ENCODE measurements at regions not wholly inside any gene's neighbourhood (a gene's known extent, or its start where the extent isn't known, plus 50 kb on each side); places are given as distances from the start of the nearest gene placed in this dataset.

DNA sequence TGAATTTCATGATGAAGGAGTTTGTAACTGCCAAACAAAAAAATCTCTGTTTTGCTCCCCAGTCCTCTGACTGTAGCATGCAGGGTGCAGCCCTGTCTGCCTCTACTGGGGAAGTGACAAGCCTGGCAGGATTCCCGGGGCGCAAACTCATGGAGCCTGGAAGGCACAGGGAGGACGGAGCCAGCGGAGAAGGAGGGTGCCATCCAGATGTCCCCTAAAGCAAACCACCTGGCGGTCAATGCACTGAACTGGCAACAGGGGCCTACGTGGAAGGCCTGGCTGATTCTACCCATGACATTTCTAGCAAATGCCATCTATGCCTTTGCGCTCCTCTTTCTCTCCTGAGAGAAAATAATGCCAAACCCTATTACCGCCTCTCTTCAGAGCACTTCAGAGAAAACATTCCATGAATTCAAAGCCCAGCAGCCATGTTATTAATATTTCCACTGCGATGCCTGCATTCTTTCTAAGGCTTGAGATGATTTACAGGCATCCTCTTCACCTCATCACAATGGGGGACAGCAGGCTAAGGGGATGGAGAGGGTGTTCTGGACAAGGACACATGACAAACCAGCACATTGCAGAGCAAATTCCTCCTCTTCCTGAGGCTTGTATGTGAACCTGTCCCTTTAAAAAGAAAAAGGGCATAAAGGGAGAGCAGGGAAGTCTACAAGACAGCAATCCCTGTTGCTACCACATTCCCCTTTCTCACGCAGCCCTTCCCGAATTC lies 329.3 kb upstream of the NOCT start:
- no peak for DNase-seq

DNA sequence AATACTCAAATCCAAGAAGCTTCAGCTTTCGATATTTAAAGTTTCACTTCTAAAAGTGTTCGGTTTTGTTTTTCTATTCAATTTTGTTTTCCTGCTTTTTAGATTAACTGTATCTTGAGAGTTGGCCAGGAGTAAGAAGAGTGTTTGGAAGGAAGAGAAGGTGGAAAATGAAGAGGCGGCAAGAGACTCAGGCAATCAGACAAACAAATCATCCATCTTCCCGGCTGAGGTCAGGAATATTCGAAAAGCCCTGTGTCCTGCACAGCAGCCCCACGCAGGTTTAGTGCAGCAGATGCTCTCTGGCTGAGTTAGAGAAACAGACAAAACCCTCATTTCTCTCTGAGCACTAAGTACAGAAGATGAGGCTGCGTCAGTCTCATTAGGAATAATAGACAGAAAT lies 330.3 kb upstream of the NOCT start:
- DNase-seq, result no peak

DNA sequence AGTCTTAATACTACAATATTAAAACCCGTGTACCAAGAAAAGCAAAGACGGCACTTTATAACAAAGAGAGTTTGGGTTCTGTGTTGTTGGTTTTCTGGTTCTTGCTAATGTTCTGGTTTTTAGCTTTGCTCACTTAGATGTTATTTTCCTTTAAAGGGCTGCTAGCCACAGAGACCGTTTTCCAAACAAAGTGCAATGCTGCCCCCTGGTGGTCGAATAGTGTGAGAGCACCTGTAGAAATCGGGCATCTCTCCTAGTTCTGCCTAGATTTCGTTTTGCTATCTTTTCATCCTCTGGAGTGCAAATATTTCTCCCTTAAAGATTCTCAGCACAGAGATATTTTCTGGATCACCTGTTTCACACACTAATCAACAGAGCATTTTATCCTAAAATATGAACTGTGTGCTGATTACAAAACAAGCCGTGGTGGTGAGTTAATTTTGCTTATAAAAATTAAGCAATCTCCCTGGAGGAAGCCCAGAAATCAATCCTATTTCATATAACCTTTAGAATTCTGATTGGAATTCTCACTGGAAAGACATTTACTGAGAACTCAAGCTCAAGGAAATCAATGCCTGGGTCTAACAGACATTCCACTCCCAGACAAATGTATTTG lies 334.5 kb upstream of the NOCT start:
- peak; percentile 56 for DNase-seq

DNA sequence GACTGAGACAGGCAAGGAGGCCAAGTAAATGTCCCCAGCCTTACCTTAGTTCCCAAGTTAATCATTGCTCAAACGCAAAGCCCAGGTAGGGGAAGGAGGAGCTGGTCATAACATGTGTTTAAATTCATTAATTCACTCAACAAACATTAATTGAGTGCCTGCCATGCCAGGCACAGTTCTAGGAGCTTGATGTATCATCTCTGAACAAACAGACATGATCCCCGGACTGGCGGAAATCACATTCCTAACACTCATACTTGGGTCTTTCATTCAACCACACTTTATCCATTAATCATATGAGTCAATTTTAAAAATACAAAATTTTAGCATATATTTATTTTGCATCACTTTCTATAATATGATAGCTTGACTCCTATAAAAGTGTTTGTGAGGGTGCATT lies 335.3 kb upstream of the NOCT start:
- no peak for DNase-seq

DNA sequence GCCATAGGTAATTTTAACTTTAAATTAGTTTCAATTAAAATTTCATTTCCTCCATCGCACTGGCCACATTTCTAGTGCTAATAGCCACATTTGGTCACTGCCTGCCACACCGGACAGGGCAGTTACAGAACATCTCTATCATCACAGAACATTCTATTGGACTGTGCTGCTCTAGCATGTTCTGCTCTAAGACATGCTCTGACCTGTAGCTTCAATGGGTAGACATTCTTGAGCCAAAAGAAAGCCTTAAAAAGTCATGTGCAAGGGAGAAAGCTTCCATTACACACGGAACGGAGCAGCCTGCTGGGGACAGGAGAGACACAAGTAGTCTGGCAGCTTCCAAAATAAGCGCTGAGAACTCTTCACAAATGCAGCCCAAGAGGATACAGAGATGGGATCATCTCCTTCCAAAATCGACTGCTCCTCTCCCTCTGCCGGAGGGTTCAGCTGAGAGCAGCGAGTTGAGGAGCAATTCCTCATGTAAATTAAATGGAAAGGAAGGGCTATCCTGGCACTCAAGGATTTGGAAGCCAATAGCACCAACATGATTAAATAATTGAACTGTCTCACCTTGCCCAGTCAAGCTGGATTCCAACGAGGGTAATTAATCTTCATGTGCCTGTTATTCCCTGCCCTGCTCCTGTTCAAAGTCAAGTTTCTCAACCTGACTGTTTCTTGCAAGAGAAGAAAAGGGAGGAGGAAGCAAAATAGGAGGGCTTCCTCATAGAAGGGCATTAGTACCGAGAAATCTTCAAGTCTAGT lies 336.4 kb upstream of the NOCT start:
- no peak for DNase-seq

DNA sequence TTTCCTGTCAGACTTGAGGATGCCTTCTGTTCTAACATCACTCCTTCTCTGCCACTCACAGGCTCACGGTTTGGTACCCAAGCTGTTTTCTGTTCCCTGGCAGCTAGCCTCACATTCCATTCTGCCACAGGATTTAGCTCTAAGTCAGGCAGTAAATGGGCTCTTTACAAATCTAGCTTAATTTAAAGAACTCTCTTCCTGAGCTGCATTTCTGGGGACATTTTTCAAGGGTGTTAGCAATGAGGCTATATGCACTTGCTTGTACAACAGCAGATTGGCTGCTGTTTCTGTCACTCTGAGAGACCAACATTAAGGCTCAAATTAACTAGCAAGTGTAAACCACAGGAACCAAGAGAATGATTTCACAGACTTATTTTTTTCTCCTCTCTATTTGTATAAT lies 337.8 kb upstream of the NOCT start:
- no peak for DNase-seq

DNA sequence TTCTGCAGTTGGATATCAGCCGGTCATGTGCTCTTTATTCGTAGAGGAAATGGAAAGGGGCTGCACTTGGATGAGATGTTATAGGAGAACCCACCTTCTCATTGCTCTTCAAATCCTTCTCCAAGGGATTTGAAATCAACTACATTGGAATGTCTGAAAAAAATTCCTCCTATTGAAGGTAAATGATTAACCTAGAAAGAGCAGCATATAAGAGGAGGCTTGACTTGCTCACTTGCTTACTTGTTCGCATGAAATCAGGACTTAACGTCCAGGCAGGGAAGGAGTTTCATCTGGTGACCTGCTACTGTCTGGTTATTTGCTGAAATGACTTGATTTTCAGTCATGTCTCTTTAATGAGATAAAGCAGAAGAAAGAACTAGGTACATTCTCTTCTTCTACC lies 338.4 kb upstream of the NOCT start:
- no peak for DNase-seq

DNA sequence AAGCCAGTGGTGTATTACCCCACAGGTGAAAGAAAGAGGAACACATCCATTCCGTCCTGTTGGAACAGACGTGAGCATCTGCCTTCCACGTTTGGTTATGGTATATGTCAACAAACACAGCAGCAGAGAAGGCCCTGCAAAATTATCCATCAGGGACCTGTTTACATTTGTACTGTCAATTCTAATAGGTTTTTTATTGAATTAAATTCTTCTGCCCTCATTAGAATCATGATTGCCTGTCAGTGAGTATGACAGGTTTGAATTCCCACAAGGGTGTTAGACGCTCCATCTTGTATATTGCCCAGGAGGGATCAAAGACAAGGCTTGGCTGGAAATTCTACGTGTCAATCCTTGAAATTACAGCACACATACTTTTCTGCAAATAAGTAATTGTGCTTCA lies 339.9 kb upstream of the NOCT start:
- DNase-seq, result no peak

DNA sequence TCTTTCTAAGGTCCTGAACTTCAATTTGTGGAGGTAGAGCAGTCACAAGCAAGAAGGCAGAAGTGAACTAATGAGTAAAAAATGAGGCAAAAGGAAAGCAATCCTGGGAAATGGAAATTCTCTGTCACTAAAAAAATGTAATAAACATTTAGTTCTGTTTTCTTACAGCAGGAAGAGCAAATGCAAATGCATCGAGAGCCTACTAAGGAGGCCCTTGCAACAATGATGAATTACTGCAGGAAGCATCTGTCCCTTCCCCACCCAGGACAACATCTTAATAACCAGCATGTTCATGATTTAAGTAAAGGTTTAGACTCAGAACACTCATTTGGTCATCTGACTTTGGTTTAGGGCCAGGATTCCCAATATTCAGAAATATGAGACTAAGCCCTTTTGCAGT lies 341.4 kb upstream of the NOCT start:
- DNase-seq, result no peak

DNA sequence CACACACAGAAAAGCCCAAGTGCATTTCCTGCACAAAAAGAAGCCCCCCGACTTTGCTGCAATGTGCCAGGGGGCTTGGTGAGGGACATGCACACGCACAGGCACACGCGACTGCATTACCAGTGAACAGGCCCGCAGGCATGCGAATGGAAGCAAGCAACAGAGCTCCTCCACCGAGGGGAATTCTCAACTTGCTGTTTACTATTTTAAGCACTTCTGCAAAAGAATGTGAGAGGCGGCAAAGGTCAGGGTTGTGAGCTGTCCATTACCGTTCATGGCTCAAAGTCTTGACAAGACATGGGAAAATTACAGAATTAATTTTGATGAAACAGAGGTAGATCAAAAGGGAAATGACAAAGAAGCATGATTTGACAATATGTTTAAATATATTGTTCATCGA lies 342.5 kb upstream of the NOCT start:
- no peak for DNase-seq

DNA sequence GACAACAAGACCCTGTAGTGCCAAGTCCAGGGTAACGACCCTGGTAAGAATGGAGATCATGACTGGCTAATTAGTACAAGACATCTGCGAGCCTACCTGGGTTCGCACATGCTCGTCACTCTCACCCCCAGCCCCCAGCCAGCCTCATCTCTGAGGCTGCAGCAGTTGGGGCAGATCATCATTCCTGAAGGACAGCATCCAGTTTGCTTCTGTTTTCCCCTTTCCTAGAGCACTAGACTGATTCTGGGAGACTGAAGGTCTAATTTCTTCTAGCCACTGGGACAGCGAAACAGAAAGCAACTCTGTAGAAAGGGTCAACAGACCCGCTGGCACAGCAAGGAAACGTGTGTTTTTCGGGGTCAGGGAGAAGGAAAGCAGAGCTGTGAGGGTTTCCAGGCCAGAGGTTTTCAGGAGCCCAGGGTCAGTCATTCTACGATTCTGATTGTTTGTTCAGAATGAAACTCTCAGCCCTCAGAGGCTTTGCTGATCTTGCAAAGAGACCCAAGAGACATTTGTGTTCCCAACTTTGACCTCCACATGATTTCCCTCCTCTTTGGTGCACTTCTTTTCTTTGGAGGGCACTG lies 343.1 kb upstream of the NOCT start:
- DNase-seq, result no peak

DNA sequence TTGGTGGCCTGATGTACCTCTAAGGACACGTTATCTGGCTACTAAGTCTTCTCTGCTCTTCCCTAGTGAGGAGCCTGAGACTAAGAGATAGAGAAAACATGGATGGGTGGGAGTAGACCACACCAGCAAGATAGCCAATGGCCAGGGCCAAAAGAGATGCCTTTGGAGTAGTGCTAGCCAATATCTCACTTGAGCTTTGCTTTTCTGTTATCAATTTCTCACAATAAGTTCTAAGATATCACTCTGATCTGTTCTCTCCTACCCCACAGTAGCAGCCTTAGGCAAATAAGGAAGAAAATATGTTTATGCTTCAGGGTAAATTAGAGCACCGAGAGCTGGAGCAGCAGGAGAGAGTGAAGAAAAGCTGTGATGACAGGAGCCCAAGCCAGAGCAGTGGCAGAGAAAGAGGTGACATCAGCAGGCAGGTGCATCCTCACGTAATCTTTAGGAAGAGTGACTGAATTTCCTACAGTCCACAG lies 343.9 kb upstream of the NOCT start:
- DNase-seq, result no peak

DNA sequence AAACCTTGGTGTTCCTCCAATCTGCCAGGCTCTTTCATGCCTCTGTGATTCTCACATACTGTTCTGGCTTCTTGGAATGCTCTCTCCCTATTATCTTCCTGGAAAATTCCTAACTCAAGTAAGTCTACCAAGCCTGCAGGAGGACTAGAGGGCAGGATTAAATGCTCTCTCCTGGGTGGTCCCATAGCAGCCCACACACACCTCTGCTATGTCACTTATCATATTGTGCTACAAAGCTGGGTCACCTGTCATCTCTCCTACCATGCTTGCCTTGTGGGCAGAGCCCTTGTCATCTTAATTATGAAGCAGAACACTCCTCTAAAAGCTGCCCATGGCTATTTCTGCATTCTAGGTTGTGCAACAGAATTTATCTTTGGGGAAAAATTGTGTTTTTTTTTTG lies 344.5 kb upstream of the NOCT start:
- no peak for DNase-seq

DNA sequence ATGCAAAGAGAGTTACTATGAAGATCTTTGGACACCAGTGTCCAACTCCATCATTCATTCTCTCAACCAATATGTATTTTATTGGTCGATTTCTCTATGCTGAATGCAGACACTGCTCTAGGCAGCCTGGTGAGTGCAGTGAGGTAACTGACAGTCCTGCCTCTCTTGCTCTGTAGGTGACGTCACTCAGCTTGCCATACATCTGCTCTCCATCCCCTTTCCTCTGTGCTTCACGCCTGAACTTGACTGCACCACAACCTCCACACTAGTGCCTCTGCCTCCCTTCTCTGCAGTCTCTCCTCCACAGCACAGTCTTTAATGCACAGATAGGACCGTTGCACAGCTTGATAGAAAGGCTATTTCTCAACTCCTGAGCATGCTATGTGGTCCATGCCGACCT lies 344.9 kb upstream of the NOCT start:
- DNase-seq, result no peak

DNA sequence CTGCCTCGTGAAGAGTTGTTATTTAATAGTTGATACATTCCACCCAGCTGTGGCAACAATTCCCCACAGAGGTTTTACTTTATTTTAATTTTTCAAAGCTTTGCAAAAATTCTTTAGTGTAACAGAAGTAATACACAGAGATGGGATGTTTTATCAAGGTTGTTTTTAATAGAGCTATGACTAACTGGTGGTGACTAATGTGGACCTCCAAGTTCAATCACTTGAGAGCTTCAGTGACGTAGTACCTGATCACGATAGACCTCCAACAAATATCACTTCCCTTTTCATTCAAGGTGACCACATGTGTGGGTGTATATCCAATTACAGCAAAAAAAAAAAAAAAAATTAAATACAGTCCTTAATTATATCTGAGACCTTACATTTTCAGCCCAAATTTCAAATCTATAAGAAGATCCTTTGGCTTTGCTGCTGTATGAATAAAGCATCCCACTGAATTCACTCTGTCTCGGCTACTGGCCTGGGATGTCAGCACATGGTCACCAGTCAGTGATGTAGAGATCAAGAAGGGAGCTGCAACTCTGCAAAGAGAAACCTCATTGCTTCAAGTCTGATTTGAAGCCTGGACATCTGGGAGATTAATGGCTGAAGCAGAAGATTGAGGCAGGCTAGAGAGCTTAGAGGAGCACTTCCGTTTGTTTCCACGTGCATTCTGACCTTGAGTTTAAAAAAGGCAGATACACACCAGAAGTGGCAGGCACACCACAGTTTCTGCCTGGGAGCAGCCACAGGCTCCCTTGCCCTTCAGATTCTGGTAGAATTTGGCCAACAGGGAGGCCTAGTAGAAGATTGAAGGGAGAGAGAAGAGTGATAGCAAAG lies 345.9 kb upstream of the NOCT start:
- no peak for DNase-seq

DNA sequence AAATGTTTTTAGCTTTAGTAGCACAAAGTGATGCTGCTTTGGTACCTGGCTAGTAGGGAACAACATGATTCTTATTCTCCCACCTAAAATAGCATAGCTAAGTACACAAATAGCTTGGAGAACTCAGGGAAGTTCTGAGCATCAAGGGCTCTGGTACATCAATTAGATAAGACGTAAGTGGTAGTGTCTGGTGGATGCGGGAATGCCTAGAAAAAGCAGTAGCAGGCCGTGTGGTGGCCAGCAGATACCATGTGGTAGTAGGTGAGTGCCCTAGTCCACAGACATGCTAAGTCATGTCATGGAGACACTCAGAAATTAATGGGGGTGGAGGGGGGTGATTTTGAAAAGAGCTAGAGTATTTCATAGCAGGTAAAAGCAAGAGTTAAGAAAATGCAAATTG lies 347.3 kb upstream of the NOCT start:
- no peak for DNase-seq

DNA sequence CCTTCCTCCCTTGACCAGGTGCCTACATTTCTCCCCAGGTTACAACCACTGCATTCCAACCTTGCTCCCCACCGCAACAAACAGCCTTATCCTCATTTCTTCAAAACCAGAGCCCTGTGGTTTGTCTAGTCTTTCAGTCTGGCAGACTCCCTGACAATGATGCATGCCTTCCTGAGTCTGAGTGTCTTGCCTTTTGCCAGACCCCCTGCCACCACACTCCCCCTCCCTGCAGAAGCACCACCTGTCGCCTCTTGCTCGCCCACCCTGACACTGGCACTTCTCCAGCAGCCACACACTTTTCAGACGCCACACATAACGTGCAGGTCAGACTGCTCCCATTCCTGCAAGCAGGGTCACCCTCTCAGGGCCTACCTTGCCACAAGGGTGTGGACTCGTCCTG lies 349.2 kb upstream of the NOCT start:
- DNase-seq, result no peak

DNA sequence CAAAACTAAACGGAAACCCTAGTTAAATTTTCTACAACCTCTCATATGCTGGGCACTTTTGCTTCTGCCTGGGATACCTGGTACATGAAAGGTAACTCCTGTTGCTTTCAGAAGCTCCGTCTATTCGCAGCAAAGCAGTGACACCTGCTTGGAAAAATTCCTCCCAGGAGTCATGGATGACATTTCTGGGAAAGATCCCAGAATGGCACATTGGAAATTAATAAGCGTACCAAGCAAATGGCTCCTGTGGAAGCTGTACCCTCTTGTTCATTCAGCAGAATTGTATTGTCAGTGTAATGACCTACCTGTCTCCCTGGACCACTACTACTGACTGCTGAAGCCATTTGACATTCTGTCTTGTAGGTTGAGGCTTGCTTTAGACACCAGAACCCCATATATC lies 349.7 kb upstream of the NOCT start:
- no peak for DNase-seq

DNA sequence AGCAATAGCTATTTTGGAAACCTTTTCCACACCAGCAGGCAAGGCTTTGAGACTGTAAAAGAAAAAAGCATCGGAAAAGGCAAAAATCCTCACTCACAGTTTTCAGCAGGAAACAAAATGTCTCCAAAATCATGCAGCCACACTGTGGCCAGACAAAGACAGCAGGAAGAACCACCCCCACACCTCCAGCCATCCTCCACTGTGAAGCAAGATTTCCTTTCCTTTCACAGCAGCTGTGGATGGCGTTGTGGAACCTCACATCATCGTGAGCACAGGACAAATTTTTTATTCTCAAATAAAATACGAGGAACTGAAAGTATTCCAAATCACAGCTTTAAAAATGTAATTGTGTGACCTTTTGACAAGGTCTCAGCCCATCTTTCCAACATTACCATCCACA lies 351.7 kb upstream of the NOCT start:
- DNase-seq, result no peak

DNA sequence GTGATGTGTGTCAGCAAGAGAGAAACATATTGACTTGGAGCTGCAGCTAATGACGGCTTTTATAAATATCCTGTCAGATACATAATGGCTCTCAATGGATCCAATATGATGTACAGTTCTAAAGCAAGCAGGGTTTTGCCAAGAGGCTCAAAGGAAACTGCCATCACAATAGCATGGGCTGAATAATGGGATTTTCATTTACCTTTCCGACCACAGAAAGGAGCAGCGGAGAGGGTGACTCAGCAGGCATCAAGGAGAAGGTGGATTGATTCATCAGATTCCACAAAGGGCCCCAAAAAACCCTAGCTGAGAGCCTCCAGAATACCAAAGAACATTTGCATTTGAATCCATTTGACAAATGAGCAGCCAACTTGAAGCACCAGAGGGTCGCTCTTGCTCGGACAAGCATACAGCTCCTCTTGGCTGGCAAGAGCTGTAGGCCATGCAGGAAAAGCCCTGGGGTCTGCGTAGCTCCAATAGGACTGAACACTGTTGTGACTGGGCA lies 355.7 kb upstream of the NOCT start:
- no peak for DNase-seq

DNA sequence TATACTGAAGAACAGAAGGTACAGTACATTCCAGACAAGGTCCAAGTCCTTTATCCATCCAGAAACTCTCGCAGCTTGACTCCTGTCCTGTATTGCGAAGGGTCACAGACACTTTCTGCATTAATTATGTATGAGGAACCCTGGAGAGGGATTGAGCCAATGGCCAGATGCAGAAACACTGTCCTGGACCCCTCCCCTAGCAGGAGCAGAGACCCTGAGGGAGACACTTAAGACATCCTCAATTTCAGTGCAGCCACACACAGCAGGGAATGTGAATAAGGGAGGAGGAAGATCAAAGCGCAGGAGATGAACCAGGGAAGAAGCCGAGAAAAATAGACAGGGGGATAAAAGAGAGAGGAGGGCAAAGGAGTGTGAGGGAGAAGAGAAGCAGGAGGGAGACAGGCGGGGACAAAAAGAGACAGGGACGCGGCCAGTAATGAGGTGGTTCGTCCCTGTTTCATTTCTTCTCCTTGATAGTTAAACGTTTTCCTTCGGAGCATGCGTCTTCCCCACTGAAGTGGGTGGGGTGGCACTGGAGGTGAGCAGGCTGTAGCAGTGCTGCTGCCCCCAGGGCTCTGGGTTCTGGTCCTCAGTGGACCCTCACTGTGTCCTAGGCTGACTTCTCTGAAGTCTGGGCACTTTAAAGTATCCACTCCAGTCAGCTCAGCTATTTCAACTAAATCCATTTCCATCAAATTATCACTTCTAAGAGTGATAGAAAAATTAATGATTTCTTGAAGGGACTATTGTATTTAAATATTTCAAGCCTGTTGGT lies 356.4 kb upstream of the NOCT start:
- no peak for DNase-seq

DNA sequence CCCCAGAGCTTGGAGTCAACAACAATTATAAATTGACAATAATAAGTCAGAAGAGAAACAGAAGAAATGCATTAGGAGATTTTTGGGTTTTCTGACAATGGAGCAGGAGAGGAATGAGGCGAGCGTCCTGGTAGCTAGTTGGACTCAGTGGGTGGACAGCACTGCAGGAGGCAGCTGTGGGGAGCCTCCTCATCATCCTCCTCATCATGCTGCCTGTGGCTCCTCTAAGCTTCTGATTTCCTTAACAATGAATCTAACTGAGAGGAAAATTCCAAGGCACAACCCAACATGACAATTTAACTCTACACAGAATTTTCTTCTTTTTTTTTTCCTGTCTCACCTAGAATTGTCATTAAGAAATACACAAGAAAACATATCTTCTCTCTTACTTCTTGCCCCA lies 357.1 kb upstream of the NOCT start:
- DNase-seq, result no peak
